ENCODE measurements at regions not wholly inside any gene's neighbourhood (a gene's known extent, or its start where the extent isn't known, plus 50 kb on each side); places are given as distances from the start of the nearest gene placed in this dataset.

- no peak for DNase-seq (ENCODE audit: low spot score)
- Histone ChIP-seq H3K27me3 (ENCODE audit: control insufficient read depth in 4 of 4, insufficient read depth in 4 of 4, low read length in 3 of 4) (no peaks in the 10 kb centered on the region), H3K27ac (ENCODE audit: low read depth in 1 of 2, low read length in 2 of 2) (no peak overlapping the region), H3K9ac (ENCODE audit: low read depth in 1 of 2, low read length in 2 of 2) (no peak overlapping the region), H3K36me3 (ENCODE audit: control insufficient read depth in 4 of 4, insufficient read depth in 3 of 4, low read depth in 1 of 4, low read length in 3 of 4) (no peaks in the 10 kb centered on the region), H3K4me3 (ENCODE audit: low read depth in 1 of 3, low read length in 3 of 3) (no peak overlapping the region), H3K9me3 (ENCODE audit: control insufficient read depth in 4 of 4, low read length in 3 of 4) (no peaks in the 10 kb centered on the region), H3K4me1 (ENCODE audit: control insufficient read depth in 4 of 4, insufficient read depth in 4 of 4, low read length in 3 of 4) (no peaks in the 10 kb centered on the region)
- WGBS, result 91% methylated on average over 2 of the region's 2 CpGs
- no peak for TF ChIP-seq CTCF (IDR thresholded peaks at IDR 0.05; ENCODE audit: low read depth, low read length, missing input control)
- no peak for TF ChIP-seq NR2F2 (IDR thresholded peaks at IDR 0.05)
- no peak for TF ChIP-seq GABPA (IDR thresholded peaks at IDR 0.05 in 1 of 2, conservative IDR thresholded peaks at IDR 0.05 in 1 of 2)
- no peak for TF ChIP-seq ZBTB33 (IDR thresholded peaks at IDR 0.05)
- no peak for TF ChIP-seq YY1 (IDR thresholded peaks at IDR 0.05)
- TF ChIP-seq MAX (IDR thresholded peaks at IDR 0.05), result no peak
- TF ChIP-seq FOXA1 (IDR thresholded peaks at IDR 0.05), result no peak
Observed at GRCh38 chr12:91781114-91781513, 364.5 kb downstream of the BTG1 start.

GRCh38 chr12:91778938-91779400, 366.7 kb downstream of the BTG1 start:
- DNase-seq (ENCODE audit: low spot score), result no peak
- no peak overlapping the region for H3K27ac ChIP-seq (ENCODE audit: low read depth in 1 of 2, low read length in 2 of 2)
- no peak overlapping the region for H3K4me3 ChIP-seq (ENCODE audit: low read depth in 1 of 3, low read length in 3 of 3)
- H3K9me3 ChIP-seq (ENCODE audit: control insufficient read depth in 4 of 4, low read length in 3 of 4), result no peaks in the 10 kb centered on the region
- H3K27me3 ChIP-seq (ENCODE audit: control insufficient read depth in 4 of 4, insufficient read depth in 4 of 4, low read length in 3 of 4), result no peaks in the 10 kb centered on the region
- H3K36me3 ChIP-seq (ENCODE audit: control insufficient read depth in 4 of 4, insufficient read depth in 3 of 4, low read depth in 1 of 4, low read length in 3 of 4), result no peaks in the 10 kb centered on the region
- WGBS, result 59% methylated on average over 6 of the region's 6 CpGs
- no peak for TF ChIP-seq TAF1 (conservative IDR thresholded peaks at IDR 0.05)
- no peak for TF ChIP-seq RXRA (IDR thresholded peaks at IDR 0.05)
- TF ChIP-seq ZBTB33 (IDR thresholded peaks at IDR 0.05), result no peak
- no peak for TF ChIP-seq FOXA1 (IDR thresholded peaks at IDR 0.05)
- TF ChIP-seq HNF4G (IDR thresholded peaks at IDR 0.05), result no peak
- TF ChIP-seq MAX (IDR thresholded peaks at IDR 0.05), result no peak
- no peak for TF ChIP-seq REST (IDR thresholded peaks at IDR 0.05)
- TF ChIP-seq JUND (IDR thresholded peaks at IDR 0.05), result no peak
- no peak for TF ChIP-seq GABPA (IDR thresholded peaks at IDR 0.05 in 1 of 2, conservative IDR thresholded peaks at IDR 0.05 in 1 of 2)
- TF ChIP-seq SP1 (IDR thresholded peaks at IDR 0.05), result no peak
- no peak overlapping the region for H3K9ac ChIP-seq (ENCODE audit: low read depth in 1 of 2, low read length in 2 of 2)
- H3K4me1 ChIP-seq (ENCODE audit: control insufficient read depth in 4 of 4, insufficient read depth in 4 of 4, low read length in 3 of 4), result no peaks in the 10 kb centered on the region

Data from liver (tissue), 8 donors.